HG02938 (cell line): ENCODE measurements at regions not wholly inside any gene's neighbourhood (a gene's known extent, or its start where the extent isn't known, plus 50 kb on each side); places are given as distances from the start of the nearest gene placed in this dataset.

ENCODE experiments used
- ATAC-seq: cut with Tn5 transposase; IDR thresholded peaks from one replicate; pipeline ENCODE4 v1.9.1; 2021; ENCODE audit warnings: mild to moderate bottlenecking, moderate library complexity; ENCODE audit not compliant: unreplicated experiment

DNA sequence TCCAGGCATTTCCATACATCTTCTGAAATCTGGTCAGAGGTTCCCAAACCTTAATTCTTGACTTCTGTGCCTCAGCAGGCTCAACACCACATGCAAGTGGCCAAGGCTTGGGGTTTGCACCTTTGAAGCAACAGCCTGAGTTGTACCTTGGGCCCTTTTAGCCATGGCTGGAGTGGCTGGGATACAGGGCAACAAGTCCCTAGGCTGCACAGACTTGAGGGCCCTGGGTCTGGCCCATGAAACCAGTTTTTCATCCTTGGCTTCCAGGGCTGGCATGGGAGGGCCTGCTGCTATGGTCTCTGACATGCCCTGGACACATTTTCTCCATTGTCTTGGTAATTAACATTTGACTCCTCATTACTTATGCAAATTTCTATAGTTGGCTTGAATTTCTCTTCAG is 988.8 kb upstream of the CNTNAP5 start:
- ATAC-seq: no peak

- no peak for ATAC-seq
Measured at GRCh38 chr2:123040506-123040905, 984.6 kb upstream of the CNTNAP5 start.

GRCh38 chr2:123043458-123043857 is 981.6 kb upstream of the CNTNAP5 start:
- no peak for ATAC-seq

- ATAC-seq: no peak
Measured at GRCh38 chr2:123045713-123046112, 979.4 kb upstream of the CNTNAP5 start.

GRCh38 chr2:123047186-123047585 is 977.9 kb upstream of the CNTNAP5 start:
- no peak for ATAC-seq

- no peak for ATAC-seq
Measured at GRCh38 chr2:123051136-123051535, 974.0 kb upstream of the CNTNAP5 start.

DNA sequence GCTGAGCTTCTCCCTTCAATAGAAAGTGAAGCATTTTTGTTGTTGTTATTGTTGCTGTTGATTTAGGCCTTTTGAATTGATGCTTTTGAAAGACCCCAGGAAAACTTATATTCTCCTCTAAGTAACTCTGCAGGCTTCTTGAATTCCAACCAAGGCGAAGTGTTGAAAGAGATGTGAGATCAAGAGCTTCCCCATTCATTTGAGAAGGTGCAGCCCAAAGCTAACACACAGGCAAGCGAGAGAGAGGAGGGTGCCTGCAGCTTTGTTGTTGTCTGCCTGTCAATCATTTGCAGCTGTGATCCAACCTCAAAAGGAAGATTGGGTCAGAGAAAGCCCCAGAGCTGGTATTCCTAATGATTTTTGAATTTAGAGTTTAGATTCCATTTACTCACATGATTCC is 963.6 kb upstream of the CNTNAP5 start:
- ATAC-seq: no peak

DNA sequence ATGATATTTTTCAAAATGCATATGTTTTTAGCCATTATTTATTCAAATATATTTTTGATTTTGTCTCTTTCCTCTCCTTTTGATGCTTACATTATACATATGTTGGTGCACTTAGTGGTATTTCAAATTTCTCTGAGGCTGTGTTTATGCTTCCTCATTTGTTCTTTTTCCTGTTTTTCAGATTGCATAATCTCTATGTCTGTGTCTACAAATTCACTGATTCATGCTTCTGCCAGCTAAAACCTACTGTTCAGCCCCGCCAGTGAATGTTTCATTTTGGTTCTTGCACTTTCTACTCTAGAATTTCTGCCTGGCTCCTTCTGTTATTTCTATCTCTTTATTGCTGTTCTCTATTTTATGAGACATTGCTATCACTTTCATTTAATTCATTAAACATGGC is 951.7 kb upstream of the CNTNAP5 start:
- no peak for ATAC-seq

GRCh38 chr2:123073956-123074355 is 951.1 kb upstream of the CNTNAP5 start:
- ATAC-seq: no peak

DNA sequence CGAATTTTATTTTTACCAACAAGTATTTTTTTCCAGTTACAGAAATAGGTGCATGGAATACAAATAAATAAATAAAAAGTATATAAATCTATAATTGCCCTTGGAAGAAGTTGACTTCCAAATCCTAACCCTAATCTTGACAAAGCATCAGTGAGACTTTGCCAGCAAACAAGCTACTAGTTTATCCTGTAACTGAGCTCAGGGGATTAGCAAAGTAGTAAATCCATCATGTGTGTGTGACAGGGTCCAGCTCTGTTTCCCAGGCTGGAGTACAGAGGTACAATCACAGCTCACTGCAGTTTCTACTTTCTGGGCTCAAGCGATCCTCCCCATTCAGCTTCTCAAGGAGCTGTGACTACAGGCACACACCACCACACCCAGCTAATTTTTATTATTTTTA is 948.0 kb upstream of the CNTNAP5 start:
- ATAC-seq: no peak

GRCh38 chr2:123080331-123080730 is 944.8 kb upstream of the CNTNAP5 start:
- peak; percentile 68 for ATAC-seq

GRCh38 chr2:123085484-123085883 is 939.6 kb upstream of the CNTNAP5 start:
- ATAC-seq: no peak

GRCh38 chr2:123086613-123087385 is 938.3 kb upstream of the CNTNAP5 start:
- no peak for ATAC-seq

DNA sequence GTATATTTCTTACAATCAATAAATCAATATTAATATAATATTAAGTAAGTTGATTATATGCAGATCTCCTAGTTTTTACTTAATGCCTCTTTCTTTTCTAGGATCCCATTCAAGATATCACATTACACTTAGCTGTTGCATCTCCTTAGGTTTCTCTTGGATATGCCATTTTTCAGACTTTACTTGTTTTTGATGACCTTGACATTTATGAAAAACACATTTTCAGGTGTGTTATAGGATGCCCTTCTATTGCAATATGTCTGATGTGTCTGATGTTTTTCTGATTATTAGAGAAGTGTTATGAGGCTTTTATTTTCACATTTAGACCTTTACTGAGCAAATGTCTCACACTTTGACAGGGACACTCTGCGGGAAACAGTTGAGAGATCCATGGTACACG is 933.6 kb upstream of the CNTNAP5 start:
- ATAC-seq: no peak

GRCh38 chr2:123093199-123093598 is 931.9 kb upstream of the CNTNAP5 start:
- ATAC-seq: no peak

- no peak for ATAC-seq
Measured at GRCh38 chr2:123095219-123095835, 929.8 kb upstream of the CNTNAP5 start.

DNA sequence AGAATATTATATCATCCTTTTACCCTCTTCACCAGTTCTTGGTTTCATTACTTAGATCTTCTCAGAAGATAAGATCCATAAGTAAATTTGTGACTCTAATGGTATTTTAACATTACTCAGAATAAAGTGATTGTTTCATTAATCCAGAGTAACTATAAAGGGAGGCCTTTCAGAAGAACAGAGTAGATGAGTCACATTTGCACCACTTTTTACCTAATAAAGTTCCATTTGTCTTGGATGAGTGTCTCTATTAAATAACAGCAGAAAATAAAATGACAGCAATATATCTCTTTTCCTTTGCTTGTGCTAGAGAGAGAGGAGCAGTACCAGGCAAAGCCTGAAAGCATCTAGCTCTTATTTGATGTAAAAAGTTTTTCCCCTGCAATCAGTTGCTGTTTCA is 926.5 kb upstream of the CNTNAP5 start:
- ATAC-seq: no peak

DNA sequence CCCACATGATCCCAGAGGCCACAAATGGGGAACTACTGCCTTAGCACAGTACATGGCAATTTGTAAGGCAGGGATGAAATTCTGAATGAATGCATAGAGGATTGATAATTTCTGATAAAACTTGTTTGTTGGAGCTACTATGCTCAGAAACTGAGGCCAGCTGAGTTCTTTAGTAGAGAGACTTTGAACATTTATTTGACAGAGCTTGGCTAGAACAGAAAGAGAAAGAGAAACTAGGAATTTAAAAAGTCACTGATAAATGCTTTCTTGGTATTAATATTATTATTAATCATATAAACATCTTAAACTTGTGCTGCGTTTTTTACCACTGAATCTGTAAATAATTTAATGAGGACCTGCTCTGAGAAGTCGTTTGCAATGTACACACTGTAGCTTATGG is 923.7 kb upstream of the CNTNAP5 start:
- no peak for ATAC-seq

- ATAC-seq: no peak
Measured at GRCh38 chr2:123103902-123104301, 921.2 kb upstream of the CNTNAP5 start.

DNA sequence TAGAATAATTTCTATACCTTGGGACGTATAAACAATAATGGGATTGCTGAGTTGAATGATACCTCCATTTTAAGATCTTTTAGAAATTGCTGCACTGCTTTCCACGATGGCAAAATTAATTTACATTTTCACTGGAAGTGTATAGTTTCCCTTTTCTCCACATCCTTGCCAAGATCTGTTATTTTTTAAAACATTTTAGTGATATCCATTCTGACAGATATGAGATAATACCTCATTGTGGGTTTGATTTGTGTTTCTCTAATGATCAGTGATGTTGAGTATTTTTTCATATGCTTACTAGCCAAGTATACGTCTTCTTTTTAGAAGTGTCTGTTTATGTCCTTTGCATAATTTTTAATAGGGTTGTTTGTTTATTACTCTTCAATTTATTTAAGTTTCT is 908.5 kb upstream of the CNTNAP5 start:
- no peak for ATAC-seq

DNA sequence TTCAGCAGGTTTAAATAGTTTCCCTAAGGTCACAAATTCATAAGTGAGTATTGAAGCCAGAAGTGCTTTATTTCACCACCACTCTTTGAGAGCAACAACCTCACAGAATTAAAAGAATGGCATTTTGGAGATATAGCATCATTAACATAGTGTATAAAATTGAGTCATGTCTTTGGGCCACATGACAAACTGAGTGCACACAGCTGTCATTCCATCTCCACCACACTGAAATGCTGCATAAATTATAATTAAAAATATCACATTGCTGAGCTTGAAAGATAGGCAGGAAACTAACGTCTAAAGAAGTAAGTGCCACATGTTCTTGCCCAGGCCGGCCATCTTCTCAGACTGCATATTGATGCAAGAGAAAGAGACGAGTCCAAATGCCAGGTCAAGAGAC is 897.9 kb upstream of the CNTNAP5 start:
- no peak for ATAC-seq

GRCh38 chr2:123128951-123129350 is 896.1 kb upstream of the CNTNAP5 start:
- no peak for ATAC-seq

- ATAC-seq: no peak
Measured at GRCh38 chr2:123136419-123136818, 888.7 kb upstream of the CNTNAP5 start.
